ENCODE measurements at regions not wholly inside any gene's neighbourhood (a gene's known extent, or its start where the extent isn't known, plus 50 kb on each side); places are given as distances from the start of the nearest gene placed in this dataset.

GRCh38 chr5:158456241-158456640, 597.3 kb upstream of the CLINT1 start:
- TF ChIP-seq FOXK1 (CRISPR knock-in tag; IDR thresholded peaks at IDR 0.05) (no peak), NR2C2 (CRISPR knock-in tag; IDR thresholded peaks at IDR 0.05) (no peak), ZNF416 (CRISPR knock-in tag; IDR thresholded peaks at IDR 0.05) (no peak), GTF2I (CRISPR knock-in tag; conservative IDR thresholded peaks at IDR 0.05) (no peak), ZNF138 (CRISPR knock-in tag; conservative IDR thresholded peaks at IDR 0.05) (no peak), NFATC4 (CRISPR knock-in tag; IDR thresholded peaks at IDR 0.05) (no peak), SOX15 (CRISPR knock-in tag; IDR thresholded peaks at IDR 0.05) (no peak), FOXP4 (CRISPR knock-in tag; IDR thresholded peaks at IDR 0.05) (no peak), ATF2 (CRISPR knock-in tag; IDR thresholded peaks at IDR 0.05; ENCODE audit: borderline replicate concordance, low read depth) (no peak)
- no peaks in the 10 kb centered on the region; the same call in 1 of the 2 replicates for H3K9me3 Mint-ChIP-seq
- H3K27me3 Mint-ChIP-seq (ENCODE audit: low read depth), result no peaks in the 10 kb centered on the region
- H3K36me3 Mint-ChIP-seq, result no peaks in the 10 kb centered on the region
- DNase-seq (ENCODE audit: low spot score) (no peak), ATAC-seq (no peak)
- H3K27ac Mint-ChIP-seq, result no peak overlapping the region
- no peak overlapping the region for H3K4me3 Mint-ChIP-seq
- POLR2A ChIA-PET, result no interaction called here
- no peaks in the 10 kb centered on the region for H3K4me1 Mint-ChIP-seq
- CTCF ChIA-PET, result no interaction called here

GRCh38 chr5:158451993-158452672, 593.2 kb upstream of the CLINT1 start:
- Mint-ChIP-seq H3K4me3 (no peak overlapping the region), H3K9me3 (peaks cover 9% of the 10 kb centered on the region; the same call in 1 of the 2 replicates), H3K36me3 (no peaks in the 10 kb centered on the region), H3K4me1 (no peaks in the 10 kb centered on the region), H3K27me3 (ENCODE audit: low read depth) (no peaks in the 10 kb centered on the region), H3K27ac (no peak overlapping the region)
- no peak for TF ChIP-seq SMAD3 (CRISPR knock-in tag; IDR thresholded peaks at IDR 0.05; ENCODE audit: borderline replicate concordance)
- no peak for TF ChIP-seq MYBL2 (CRISPR knock-in tag; IDR thresholded peaks at IDR 0.05)
- TF ChIP-seq ZNF121 (CRISPR knock-in tag; IDR thresholded peaks at IDR 0.05), result no peak
- TF ChIP-seq NR1H2 (CRISPR knock-in tag; IDR thresholded peaks at IDR 0.05), result no peak
- no peak for TF ChIP-seq HMGXB4 (CRISPR knock-in tag; IDR thresholded peaks at IDR 0.05)
- no peak for TF ChIP-seq NFE2L1 (CRISPR knock-in tag; IDR thresholded peaks at IDR 0.05)
- no peak for TF ChIP-seq ZNF263 (CRISPR knock-in tag; IDR thresholded peaks at IDR 0.05; ENCODE audit: low read depth)
- TF ChIP-seq ATF6 (CRISPR knock-in tag; IDR thresholded peaks at IDR 0.05), result no peak
- TF ChIP-seq ZNF219 (CRISPR knock-in tag; IDR thresholded peaks at IDR 0.05; ENCODE audit: borderline replicate concordance), result no peak
- TF ChIP-seq NR2C2 (CRISPR knock-in tag; IDR thresholded peaks at IDR 0.05), result no peak
- no peak for TF ChIP-seq JUN (CRISPR knock-in tag; IDR thresholded peaks at IDR 0.05)
- no peak for TF ChIP-seq RELA (CRISPR knock-in tag; IDR thresholded peaks at IDR 0.05; ENCODE audit: borderline replicate concordance)
- TF ChIP-seq RORB (CRISPR knock-in tag; IDR thresholded peaks at IDR 0.05), result no peak
- TF ChIP-seq GABPB1 (CRISPR knock-in tag; IDR thresholded peaks at IDR 0.05), result no peak
- no peak for TF ChIP-seq MAX (CRISPR knock-in tag; IDR thresholded peaks at IDR 0.05)
- TF ChIP-seq FOXK1 (CRISPR knock-in tag; IDR thresholded peaks at IDR 0.05), result no peak
- no peak for TF ChIP-seq ARID4B (CRISPR knock-in tag; IDR thresholded peaks at IDR 0.05; ENCODE audit: borderline replicate concordance)
- ChIA-PET CTCF (interaction anchor here (0.6 kb wide), 1 partner anchor 206 kb away, joined by 3 read pairs; no protein-coding TSS in a partner anchor), POLR2A (no interaction called here)
- DNase-seq (ENCODE audit: low spot score) (no peak), ATAC-seq (no peak)

All from WTC11 (cell line).